ENCODE measurements at regions not wholly inside any gene's neighbourhood (a gene's known extent, or its start where the extent isn't known, plus 50 kb on each side); places are given as distances from the start of the nearest gene placed in this dataset.

DNA sequence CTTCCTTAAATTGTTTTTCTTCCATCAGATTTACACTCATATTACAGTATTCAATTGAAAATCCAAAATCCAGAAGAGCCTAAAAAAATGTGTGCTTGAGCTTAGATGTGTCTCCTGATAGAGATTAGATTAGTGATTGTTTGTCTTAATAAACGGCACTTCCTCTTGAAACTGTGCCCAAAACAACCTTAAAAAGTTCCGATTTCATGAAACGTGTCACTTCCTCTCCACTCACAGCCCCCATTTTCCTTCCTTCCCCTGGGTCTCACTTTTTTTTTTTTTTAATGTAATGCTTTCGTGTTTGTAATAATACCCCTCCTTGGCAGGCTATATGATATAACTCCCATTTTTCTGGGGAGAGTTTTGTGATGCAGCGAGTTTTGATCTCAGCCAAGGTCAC lies 114.8 kb upstream of the ADO start:
- TF ChIP-seq, protein P1, sequence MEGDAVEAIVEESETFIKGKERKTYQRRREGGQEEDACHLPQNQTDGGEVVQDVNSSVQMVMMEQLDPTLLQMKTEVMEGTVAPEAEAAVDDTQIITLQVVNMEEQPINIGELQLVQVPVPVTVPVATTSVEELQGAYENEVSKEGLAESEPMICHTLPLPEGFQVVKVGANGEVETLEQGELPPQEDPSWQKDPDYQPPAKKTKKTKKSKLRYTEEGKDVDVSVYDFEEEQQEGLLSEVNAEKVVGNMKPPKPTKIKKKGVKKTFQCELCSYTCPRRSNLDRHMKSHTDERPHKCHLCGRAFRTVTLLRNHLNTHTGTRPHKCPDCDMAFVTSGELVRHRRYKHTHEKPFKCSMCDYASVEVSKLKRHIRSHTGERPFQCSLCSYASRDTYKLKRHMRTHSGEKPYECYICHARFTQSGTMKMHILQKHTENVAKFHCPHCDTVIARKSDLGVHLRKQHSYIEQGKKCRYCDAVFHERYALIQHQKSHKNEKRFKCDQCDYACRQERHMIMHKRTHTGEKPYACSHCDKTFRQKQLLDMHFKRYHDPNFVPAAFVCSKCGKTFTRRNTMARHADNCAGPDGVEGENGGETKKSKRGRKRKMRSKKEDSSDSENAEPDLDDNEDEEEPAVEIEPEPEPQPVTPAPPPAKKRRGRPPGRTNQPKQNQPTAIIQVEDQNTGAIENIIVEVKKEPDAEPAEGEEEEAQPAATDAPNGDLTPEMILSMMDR (IDR thresholded peaks at IDR 0.05): no peak
- TF ChIP-seq POLR2A (IDR thresholded peaks at IDR 0.05): no peak

Data from tibial nerve (tissue), 3 donors.